HFF-Myc (cell line): ENCODE measurements at regions not wholly inside any gene's neighbourhood (a gene's known extent, or its start where the extent isn't known, plus 50 kb on each side); places are given as distances from the start of the nearest gene placed in this dataset.

Source experiments
- DNase-seq: peaks from one replicate; pipeline ENCODE4 v3.0.0-alpha.2; 2011; ENCODE audit warnings: low read depth; ENCODE audit errors: extremely low read depth
- H3K4me3 ChIP-seq: replicated peaks from 2 replicates; pipeline ENCODE4 v1.5.1; 2011; ENCODE audit warnings: low read depth, mild to moderate bottlenecking, control low read depth, low read length
- TF ChIP-seq, protein P1 (sequence below): IDR thresholded peaks from 2 replicates; pipeline ENCODE4 v1.5.1; 2012; ENCODE audit warnings: mild to moderate bottlenecking, low read depth, low read length, control low read depth; ENCODE audit errors: missing control alignments

DNA sequence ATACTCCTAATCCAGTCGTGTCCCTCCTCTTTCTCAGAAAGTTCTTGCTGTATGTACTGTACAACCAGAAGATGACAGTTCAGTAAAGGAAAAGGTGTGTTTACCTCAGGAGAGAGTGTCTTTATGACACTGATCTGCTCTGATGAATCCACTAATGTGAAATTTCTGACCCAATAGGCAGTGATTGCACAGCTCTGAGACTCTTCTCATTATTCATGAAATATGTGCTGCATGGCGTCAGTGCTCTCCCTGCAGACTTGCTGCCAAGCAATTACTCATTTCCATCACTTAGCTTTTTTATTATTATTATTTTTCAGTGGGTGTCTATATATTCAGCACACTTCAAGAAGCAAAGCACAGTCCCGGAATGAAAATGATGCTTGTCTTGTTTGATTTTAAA lies 389.0 kb downstream of the RASEF start:
- DNase-seq = no peak
- no peak overlapping the region for H3K4me3 ChIP-seq
- TF ChIP-seq, protein P1, sequence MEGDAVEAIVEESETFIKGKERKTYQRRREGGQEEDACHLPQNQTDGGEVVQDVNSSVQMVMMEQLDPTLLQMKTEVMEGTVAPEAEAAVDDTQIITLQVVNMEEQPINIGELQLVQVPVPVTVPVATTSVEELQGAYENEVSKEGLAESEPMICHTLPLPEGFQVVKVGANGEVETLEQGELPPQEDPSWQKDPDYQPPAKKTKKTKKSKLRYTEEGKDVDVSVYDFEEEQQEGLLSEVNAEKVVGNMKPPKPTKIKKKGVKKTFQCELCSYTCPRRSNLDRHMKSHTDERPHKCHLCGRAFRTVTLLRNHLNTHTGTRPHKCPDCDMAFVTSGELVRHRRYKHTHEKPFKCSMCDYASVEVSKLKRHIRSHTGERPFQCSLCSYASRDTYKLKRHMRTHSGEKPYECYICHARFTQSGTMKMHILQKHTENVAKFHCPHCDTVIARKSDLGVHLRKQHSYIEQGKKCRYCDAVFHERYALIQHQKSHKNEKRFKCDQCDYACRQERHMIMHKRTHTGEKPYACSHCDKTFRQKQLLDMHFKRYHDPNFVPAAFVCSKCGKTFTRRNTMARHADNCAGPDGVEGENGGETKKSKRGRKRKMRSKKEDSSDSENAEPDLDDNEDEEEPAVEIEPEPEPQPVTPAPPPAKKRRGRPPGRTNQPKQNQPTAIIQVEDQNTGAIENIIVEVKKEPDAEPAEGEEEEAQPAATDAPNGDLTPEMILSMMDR = no peak

DNA sequence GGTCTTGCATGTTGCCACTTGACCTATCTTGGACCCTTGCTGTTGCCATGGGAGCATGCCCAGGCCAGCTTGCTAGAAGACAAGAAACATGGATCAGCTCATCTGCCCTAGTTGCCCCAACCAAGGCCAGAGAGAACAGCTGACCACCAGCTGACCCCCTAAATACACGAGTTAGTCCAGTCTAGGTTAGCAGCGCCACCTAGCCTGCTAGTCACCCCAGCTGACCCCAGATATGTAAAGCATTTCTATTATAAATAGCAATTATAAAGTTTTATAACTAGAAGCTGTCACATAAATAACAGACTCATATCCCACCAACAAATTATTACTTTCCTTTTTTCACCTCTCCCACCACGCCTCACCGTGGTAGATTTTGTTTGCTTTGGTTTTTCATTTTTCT lies 387.8 kb downstream of the RASEF start:
- H3K4me3 ChIP-seq = no peak overlapping the region
- DNase-seq = no peak
- TF ChIP-seq, protein P1 = no peak

DNA sequence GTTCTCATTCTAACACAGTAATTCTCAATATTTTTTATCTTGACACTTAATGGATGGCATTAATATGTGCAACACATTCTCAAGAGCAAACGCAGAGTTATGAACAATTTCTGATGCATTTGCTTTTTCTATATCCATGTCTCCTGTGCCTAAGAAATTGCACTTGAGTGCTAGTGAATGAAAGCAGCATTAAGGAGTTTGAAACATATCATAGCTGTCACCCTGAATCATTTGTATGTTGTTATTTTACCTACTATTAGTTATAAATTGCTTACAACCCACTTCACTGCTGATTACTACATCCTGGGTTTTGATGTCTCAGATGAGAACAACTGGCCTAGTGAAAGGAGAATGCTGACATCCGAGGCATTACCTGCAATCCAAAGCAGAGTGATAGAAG lies 387.3 kb downstream of the RASEF start:
- DNase-seq = no peak
- TF ChIP-seq, protein P1 = no peak
- no peak overlapping the region for H3K4me3 ChIP-seq

DNA sequence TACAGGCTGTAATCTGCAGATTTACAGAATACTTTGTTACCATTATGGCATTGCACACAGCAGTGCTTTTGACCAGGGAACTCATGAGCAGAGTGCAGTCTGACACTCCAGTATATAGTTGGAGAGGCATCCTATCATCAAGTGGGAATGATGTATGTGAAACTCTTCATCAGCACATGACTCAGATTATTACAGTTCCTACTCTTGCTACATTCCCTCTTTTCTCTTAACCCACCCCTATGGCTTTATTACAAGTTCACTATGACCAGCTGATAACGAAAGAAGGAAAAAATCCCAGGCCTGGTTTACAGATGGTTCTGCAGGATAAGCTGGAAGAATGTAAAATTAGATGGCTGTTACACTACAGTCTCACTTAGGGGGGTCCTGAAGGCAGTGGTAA lies 385.9 kb downstream of the RASEF start:
- H3K4me3 ChIP-seq = no peak overlapping the region
- no peak for DNase-seq
- TF ChIP-seq, protein P1 = no peak

DNA sequence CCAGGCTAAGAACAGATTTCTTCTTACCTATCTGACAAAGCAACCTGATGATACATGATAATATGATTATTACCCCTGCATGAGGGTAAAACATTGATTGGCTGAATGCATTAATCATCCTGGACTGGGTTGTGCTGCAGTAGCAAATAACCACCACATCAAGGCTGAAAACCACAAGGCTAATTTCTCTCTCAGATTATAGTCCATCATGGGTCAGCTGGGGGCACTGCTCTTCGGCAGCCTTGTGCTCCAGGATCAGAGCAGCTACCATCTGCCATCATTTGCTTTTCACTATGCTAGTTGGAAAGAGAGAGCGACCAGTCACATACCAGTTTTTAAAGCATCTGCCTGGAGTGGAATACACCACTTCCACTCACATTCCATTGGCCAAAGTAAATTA lies 383.5 kb downstream of the RASEF start:
- TF ChIP-seq, protein P1 = no peak
- DNase-seq = no peak

DNA sequence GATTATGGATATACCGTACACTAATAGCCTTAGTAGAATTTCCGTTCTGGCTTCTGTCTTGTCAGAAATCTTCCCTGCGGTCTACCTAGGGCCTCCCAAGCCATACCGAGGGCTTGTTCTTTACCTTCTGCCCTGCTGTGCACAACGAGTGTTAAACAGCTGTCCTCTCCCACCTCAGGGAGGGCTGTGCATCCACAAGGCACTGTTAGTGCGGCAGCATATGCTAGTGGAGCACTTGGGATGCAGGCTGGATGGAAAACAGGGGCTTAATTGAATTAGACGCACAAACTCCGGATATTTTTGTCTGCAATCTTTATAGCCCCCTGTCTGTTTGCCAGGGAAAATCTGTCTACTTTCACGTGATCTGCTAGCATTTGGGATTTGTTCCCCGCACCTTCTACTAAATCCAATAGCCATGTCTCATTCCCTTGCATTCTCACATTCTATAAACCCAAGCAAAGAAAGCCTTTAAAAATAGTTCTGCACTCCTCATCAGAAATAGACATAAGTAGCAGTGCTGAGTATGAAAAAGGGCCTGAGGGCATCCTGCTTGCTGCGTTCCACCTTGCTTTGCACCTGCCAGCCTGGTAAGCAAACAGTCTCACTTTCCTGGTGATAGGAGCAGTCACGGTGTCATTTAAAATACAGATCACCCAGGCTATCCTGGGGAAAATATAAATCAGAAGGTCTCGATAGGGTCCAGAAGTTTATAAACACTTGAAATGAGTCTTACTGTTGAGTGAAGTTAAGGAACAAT lies 382.6 kb downstream of the RASEF start:
- no peak for DNase-seq
- TF ChIP-seq, protein P1 = no peak
- no peak overlapping the region for H3K4me3 ChIP-seq

More for the DNA sequence above, 383.5 kb downstream of the RASEF start:
- H3K4me3 ChIP-seq = no peak overlapping the region

DNA sequence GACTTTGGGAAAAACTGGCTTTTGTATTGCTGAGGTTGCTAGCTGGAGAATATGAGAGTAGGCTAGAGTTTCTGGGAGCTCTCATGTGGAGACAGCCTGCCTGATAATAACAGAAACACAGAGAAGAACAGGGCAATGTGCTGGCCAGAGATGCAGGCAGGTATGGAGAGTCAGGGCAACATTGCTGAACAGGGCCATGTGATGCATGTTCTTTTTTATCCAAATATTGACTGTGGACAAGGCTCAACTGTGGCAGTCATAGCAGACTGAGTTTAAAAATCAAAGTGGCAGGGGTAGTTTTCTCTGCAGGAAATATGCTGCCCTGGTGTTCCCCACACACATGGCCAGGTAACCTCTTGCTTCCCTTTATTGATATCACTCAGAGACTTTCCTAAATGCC lies 381.1 kb downstream of the RASEF start:
- DNase-seq = no peak
- TF ChIP-seq, protein P1 = no peak
- no peak overlapping the region for H3K4me3 ChIP-seq
